DMS 273 (cell line): ENCODE measurements at regions not wholly inside any gene's neighbourhood (a gene's known extent, or its start where the extent isn't known, plus 50 kb on each side); places are given as distances from the start of the nearest gene placed in this dataset.

Source experiments
- DNase-seq: peaks from one replicate; lab custom pipeline; 2025; ENCODE audit not compliant: unreplicated experiment; lab: John Stamatoyannopoulos, UW

DNA sequence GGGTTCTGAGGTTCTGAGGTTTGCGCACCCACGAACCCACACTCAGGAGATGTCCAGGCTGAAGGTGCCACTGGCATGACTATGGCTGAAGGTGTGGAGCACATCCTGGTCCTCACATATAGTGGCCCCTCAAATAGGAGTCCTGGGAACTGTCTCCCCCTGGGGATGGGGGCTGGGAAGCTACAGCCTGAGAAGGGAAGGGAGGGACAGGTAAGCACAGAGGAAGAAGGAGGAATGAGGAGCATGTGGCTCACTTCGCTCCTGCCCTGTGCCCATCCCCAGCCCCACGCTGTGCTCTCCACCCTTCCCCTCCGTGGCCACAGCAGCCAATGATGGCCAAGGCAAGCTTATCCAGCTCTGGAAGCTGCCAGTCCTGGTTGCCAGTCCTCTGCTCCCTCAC, 123.9 kb upstream of the LHX1 start:
- DNase-seq: no peak

- peak; percentile 34 for DNase-seq
These were observed 123.2 kb upstream of the LHX1 start for GRCh38 chr17:36813957-36814563.

GRCh38 chr17:36814958-36815357, 122.3 kb upstream of the LHX1 start:
- DNase-seq: no peak

DNA sequence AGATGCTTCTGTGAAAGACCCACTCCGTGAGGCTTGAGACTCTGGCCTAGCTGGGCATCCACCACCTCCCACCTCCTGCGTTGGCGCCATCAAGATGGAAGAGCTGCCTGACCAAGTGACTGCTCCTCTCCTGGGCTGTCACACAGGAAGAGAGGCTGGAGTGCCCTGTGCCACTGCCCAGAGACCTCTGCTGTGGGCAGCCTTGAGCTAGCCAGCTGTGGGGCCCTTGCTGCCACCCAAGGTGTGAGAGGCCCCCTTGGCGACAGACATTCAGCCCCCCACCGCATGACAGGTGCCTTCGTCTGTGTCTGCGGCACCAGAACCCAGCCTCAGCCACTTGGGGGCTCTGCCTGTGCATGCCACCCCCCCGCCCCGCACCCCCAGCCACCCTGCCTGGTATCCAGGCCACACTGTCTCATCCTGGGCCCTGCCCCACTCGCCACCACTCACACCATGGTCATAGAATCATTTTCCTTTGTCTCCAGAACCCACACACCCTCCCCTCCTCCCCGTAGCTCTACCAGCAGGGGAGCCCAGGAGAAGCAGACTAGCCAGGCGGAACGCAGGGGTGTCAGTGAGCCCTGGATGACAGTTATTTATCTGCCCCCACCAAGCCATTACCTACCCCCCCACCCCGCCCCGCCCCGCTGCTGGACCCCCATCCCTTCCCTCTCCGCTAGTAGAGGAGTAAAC, 120.9 kb upstream of the LHX1 start:
- no peak for DNase-seq

GRCh38 chr17:36816907-36817288, 120.4 kb upstream of the LHX1 start:
- no peak for DNase-seq

- no peak for DNase-seq
These were observed 119.7 kb upstream of the LHX1 start for GRCh38 chr17:36817483-36818048.

GRCh38 chr17:36818134-36818825, 119.0 kb upstream of the LHX1 start:
- DNase-seq: no peak

- DNase-seq: no peak
These were observed 113.2 kb upstream of the LHX1 start for GRCh38 chr17:36823850-36824677.

GRCh38 chr17:36824678-36825101, 112.6 kb upstream of the LHX1 start:
- no peak for DNase-seq

DNA sequence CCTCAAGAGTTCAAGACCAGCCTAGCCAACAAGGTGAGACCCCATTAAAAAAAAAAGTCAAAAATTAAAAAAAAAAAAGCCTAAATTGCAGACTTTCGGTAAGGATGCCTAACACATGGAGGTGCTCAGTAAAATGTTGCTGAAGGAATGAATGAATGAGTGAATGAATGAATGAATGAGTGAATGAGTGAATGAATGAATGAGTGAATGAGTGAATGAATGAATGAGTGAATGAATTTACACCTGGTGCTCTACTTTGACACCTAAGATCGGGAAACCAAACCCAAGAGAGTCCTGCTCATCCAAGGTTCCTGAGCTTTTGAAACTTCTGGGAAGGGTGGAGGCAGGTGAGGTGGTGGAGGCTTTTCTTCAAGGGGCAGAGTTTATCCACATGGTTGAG, 112.2 kb upstream of the LHX1 start:
- DNase-seq: no peak

DNA sequence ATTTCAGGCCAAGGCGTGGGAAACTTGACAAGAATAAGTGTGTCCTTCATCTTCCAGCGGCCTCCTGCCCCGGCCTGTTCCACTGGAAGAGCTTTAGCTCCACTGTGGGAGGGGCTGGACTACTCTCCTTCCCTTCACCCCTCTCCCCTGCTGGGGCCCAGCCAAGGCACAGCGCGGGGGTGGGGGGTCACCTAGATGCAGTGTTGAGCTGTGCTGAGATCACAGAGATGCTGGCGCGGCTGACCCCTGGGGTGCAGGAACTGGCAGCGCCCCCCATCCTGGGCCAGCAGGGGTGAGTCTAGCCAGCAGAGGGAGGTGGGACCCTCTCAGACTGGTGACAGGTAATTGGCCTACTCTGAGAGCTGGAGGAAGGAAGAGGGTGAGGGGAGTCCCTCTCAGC, 111.8 kb upstream of the LHX1 start:
- no peak for DNase-seq

GRCh38 chr17:36825951-36826350, 111.3 kb upstream of the LHX1 start:
- DNase-seq: no peak

DNA sequence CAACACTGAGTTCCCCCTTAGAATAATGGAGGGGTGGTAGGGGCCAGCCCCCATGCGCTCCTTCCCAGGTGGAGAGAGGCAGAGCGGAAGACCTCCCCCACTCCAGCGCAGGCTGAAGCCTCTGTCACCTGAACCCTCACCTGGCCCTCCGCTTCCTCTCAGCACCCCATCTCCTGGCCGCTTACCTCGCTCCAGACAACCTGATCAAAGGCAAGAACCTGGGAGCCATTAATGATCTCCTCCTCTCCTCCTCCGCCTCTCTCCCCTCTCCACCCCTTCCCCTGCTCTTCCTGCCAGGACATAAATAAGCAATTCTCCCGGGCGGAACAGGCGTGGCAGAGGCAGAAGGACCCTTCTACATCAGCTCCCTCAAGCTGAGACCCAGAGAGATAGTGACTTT, 110.2 kb upstream of the LHX1 start:
- DNase-seq: no peak

DNA sequence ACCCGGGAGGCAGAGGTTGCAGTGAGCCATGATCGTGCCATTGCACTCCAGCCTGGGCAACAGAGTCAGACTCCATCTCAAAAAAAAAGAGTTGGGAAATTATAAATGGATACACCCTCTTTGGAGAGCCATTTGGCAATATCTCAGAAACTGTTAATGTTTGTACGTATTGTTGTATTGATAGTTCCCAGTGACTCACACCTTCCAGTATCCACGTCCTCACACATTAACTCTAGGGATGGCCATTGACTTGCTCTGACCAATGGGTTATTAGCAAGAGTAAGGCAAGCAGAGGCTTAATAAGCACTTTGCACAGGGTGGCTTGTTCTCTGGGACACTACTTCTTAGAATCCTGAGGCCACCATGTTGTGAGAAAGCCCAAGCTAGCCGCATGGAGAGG, 107.6 kb upstream of the LHX1 start:
- no peak for DNase-seq

DNA sequence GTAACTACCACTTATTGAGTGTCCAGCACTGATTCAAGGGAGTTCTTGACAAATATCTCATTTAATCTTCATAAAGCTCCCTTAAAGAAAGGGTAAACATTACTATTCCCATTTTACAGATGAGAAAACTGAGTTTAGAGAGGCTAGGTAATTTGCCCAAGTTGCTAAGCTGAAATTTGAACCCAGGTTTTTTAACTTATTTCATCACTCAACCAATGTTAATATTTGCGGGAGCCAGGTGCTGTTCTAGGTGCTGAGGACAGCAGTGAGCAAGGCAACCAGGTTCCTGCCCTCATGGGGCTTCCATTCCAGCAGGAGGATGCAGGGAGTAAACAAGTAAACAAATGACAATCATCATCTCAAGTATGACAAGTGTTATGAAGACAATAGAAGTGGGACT, 104.0 kb upstream of the LHX1 start:
- no peak for DNase-seq

GRCh38 chr17:36835036-36835435, 102.2 kb upstream of the LHX1 start:
- no peak for DNase-seq

DNA sequence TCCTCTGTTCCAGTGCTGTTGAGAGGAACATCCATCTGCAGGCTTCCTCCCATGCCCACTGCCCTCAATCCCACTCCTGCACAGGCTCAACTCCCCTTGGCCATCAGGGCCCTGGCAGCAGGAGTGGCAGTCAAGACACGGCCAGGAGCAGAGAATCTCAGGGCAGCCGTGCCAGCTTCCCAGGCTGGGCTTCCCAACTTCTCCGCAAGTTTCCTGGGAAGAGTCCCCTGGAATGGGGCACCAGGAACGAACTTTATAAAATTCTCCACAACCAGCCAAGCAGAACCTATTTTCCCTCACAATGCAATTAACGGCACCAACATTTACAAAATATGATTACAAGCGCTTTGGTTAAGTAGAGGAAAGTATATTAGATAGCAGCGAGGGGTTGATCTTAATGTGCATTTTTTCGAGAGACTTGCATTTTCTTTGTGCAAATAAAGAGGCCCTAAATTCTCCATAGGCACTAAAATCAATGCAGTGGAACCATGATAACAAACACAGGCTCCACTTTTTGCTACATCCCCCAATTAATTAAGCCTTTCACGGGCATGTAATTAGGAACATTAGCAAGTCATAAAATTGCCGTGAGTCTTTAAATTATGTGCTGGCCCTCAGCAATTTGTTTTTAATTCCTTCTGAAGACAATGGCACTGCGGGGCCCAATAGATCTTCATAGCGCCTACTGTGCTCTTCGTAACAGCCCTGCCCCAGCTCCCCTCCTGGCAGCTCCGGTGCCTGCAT, 99.9 kb upstream of the LHX1 start:
- DNase-seq: no peak

DNA sequence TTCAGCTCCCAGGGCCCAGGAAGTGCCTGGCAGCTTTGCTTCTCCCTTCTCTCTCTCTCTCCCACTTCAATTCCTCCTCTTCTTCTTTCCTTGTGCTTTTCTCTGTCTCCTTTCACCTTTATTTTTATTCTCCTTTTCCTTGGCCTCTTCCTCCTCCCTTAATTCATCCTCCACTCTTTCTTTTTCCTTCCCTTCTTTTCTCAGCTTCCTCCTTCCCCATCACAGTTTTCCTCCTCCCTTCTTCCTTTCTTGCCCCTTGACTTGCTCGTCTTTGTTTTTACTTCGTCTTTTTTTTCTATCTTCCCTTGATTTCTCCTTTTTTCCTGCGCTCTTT, 99.4 kb upstream of the LHX1 start:
- no peak for DNase-seq

DNA sequence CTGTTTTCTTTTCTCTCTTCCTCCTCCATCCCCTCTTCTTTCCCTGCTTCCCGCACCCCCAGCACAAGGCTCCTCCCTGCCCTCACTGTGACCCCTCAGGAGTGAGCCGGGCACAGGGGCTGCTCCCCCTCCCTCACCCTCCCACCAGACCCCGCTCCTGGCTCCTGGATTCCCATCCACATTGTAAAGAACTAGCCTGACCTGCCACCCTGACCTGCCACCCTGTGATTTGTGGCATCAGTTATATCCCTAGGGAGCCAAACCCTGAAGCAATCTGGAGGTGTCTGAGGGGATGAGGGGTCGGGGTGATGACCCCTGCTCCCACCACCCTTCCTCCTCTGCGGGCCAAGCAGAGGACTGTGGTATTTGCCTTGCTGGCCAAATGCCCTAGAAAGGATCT, 98.0 kb upstream of the LHX1 start:
- no peak for DNase-seq

- no peak for DNase-seq
These were observed 96.5 kb upstream of the LHX1 start for GRCh38 chr17:36840796-36841195.
